Fibroblast of mammary gland (primary cell): ENCODE measurements at regions not wholly inside any gene's neighbourhood (a gene's known extent, or its start where the extent isn't known, plus 50 kb on each side); places are given as distances from the start of the nearest gene placed in this dataset.

ENCODE experiments used
- DNase-seq: peaks from one replicate; pipeline ENCODE4 v3.0.0-alpha.2; 2010; ENCODE audit warnings: low read depth
- H3K4me3 ChIP-seq: 2 replicates; pipeline ENCODE4 v1.5.1; 2011; ENCODE audit warnings: low read depth, mild to moderate bottlenecking, low read length, moderate library complexity; ENCODE audit not compliant: control insufficient read depth
- TF ChIP-seq, protein P1 (sequence below): conservative IDR thresholded peaks from 2 replicates; pipeline ENCODE4 v1.5.1; 2011; ENCODE audit warnings: low read depth, low read length, inconsistent platforms; ENCODE audit not compliant: control insufficient read depth, insufficient read depth

DNA sequence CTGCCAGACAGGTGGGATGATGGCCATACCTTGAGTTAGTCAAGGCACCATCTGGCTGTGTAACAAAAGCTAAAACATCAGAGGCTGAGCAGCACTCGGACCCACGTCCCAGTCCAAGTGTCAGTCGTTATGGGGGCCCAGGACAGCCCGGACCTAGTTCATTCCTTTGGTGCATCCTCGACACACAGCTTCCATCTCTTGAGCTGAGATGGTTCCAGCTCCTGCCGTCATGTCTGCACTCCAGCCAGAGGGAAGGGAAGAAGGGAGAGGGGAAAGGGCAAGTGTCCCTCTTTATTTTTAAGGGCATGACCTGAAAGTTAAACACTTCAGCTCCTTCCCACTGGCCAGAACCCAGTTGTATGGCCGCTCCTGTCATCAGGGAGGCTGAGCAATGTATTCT, 218.0 kb downstream of the SEC14L1 start:
- DNase-seq: no peak
- H3K4me3 ChIP-seq: no peak overlapping the region
- TF ChIP-seq, protein P1, sequence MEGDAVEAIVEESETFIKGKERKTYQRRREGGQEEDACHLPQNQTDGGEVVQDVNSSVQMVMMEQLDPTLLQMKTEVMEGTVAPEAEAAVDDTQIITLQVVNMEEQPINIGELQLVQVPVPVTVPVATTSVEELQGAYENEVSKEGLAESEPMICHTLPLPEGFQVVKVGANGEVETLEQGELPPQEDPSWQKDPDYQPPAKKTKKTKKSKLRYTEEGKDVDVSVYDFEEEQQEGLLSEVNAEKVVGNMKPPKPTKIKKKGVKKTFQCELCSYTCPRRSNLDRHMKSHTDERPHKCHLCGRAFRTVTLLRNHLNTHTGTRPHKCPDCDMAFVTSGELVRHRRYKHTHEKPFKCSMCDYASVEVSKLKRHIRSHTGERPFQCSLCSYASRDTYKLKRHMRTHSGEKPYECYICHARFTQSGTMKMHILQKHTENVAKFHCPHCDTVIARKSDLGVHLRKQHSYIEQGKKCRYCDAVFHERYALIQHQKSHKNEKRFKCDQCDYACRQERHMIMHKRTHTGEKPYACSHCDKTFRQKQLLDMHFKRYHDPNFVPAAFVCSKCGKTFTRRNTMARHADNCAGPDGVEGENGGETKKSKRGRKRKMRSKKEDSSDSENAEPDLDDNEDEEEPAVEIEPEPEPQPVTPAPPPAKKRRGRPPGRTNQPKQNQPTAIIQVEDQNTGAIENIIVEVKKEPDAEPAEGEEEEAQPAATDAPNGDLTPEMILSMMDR: no peak

DNA sequence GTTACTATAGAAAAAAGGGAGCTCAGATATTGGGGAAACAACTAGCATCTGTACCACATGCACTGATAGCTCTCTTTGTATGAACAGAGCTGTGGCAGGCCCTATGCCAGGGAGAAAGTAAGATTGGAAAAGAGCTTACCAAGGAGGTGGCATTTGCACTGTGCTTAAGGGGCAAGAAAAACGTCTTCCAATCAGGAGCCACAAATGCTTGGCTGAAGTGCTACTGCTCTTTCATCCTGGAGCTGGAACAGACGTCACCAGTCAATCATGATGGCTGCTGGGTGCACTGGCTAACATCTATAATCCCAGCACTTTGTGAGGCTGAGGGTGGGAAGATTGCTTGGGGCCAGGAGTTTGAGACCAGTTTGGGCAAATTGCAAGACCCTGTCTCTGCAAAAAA, 218.5 kb downstream of the SEC14L1 start:
- no peak overlapping the region for H3K4me3 ChIP-seq
- TF ChIP-seq, protein P1: no peak
- no peak for DNase-seq

DNA sequence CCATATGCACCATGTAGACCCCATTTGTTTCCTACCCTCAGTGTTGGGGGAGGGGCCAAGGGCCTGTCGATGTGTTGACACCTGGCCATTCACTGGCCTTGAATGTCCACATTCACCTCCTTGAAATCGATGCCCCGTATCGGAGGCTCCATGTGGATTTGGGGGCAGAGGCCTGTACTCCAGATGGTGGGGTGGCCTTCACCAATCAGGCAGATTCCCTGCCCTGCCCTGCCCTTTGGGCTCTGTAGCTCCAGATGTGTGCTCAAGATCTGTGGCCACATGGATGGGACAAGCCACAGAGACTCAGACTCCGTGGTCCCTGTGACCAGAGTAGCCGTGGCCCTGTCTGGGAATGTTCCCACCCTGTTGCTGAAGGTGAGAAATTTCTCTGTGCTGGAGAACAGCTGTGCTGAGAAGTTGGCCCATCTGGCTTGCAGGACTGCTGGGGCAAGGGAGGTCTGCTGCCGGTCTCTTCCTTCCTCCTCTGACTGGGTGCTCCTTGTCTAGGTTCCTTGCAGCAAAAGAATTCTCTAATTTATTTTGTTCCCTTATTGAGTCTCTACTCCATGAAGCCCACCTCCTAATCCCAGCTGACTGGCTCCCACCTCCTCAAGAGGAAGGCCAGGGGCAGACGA, 221.3 kb downstream of the SEC14L1 start:
- no peak overlapping the region for H3K4me3 ChIP-seq
- TF ChIP-seq, protein P1: no peak

DNA sequence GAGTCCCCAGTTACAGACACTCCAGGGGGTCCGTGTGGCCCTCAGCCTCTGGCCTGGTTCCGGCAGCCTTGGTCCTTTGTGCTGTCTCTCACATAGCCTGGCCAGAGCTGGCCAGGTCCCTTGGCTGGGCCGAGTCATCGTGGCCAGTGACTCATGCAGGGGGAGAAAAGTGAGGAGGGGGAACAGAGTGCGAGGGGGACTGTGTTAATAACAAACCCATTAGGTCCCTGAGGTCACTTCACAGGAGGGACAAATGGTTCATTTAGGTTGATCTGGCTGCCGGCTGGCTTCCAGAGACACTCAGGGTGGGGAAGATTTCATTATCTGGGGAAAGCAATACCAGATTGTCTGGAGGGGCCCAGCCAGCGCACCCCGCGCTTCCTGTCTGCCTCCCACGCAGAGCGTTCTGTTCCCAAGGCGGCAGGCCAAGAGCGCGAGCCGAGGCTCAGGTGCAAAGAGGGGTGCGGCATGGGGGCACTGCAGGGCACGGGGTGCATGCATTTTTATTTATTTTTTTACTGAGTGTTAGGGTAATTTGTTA, 223.1 kb downstream of the SEC14L1 start:
- H3K4me3 ChIP-seq: no peak overlapping the region
- TF ChIP-seq, protein P1: no peak

More for the DNA sequence above, 221.3 kb downstream of the SEC14L1 start:
- DNase-seq: no peak

DNA sequence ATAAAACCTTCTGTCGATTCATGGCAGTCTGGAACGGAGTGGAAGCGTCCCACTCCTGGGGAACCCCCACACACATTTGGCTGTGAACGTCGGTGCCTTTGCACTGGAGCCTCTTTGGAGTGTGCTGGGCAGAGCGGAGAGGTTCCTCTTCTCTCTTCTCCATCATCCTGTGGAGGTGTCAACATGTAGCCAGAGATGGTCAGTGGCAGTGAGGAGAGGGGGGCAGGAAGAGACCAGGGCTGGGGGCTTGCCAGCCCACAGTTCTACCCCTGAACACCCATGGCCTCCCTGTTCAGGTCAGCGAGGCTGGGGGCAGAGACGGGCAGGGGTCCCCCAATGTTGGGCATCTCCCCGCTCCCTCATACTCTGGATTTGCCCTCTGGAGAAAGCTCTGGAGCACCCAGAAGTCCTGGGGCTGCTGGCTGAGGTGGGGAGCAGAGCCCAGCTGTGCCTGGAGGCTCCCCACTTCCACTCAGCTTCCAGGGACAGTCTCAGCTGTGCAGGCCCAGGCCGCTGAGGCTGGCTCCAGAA, 223.7 kb downstream of the SEC14L1 start:
- DNase-seq: no peak
- no peak overlapping the region for H3K4me3 ChIP-seq
- TF ChIP-seq, protein P1: no peak

More for the DNA sequence above, 223.1 kb downstream of the SEC14L1 start:
- DNase-seq: peak; percentile 68

DNA sequence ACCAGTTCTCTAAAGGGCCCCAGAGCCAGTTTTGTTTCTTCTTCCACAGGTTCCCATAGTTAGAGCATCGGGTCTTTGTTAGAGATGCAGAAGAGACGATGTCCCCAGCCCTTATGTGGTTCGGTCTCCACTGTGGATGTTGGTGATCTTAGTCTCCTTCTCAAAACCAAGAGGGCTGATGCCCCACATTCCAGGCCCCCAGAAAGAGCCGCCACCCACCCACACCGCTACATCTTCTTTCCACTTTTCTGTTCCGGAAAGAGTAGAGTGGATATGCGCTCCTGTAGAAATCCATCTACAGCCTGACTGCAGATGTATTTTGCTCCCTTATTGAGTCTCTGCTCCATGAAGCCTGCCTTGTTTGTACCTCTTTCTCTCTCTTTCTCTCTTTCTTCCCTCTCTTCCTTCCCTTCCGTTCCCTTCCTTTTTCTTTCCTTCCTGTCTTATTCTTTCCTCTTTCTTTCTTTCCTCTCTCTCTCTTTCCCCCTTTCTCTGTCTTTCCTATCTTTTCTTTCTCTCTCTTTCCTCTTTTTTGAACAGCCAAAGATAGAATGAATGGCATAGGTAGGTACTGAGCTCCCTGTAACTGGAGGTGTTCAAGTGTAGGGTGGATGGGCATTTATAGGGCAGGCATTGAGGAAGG, 224.3 kb downstream of the SEC14L1 start:
- TF ChIP-seq, protein P1: no peak
- no peak overlapping the region for H3K4me3 ChIP-seq
- DNase-seq: no peak
